GM19035 (cell line): ENCODE measurements at regions not wholly inside any gene's neighbourhood (a gene's known extent, or its start where the extent isn't known, plus 50 kb on each side); places are given as distances from the start of the nearest gene placed in this dataset.

Source experiments
- ATAC-seq: cut with Tn5 transposase; IDR thresholded peaks from one replicate; pipeline ENCODE4 v1.9.1; 2021; ENCODE audit not compliant: unreplicated experiment

- no peak for ATAC-seq
Observed at GRCh38 chr1:163013826-163014600, 55.1 kb upstream of the RGS4 start.

- no peak for ATAC-seq
Observed at GRCh38 chr1:163006051-163006834, 62.9 kb upstream of the RGS4 start.

GRCh38 chr1:162997499-162998285 is 71.5 kb upstream of the RGS4 start:
- no peak for ATAC-seq

- ATAC-seq, result no peak
Observed at GRCh38 chr1:162996261-162996660, 72.9 kb upstream of the RGS4 start.

- ATAC-seq, result no peak
Observed at GRCh38 chr1:162994921-162995320, 74.2 kb upstream of the RGS4 start.

GRCh38 chr1:162993846-162994245 is 75.3 kb upstream of the RGS4 start:
- ATAC-seq, result no peak

GRCh38 chr1:162992945-162993344 is 76.2 kb upstream of the RGS4 start:
- no peak for ATAC-seq

GRCh38 chr1:162991444-162991843 is 77.7 kb upstream of the RGS4 start:
- ATAC-seq, result no peak

- ATAC-seq, result no peak
Observed at GRCh38 chr1:162990665-162991064, 78.5 kb upstream of the RGS4 start.

GRCh38 chr1:162988869-162989268 is 80.3 kb upstream of the RGS4 start:
- no peak for ATAC-seq

GRCh38 chr1:162987866-162988265 is 81.3 kb upstream of the RGS4 start:
- no peak for ATAC-seq

GRCh38 chr1:162985816-162986435 is 83.2 kb upstream of the RGS4 start:
- ATAC-seq, result no peak

- ATAC-seq, result no peak
Observed at GRCh38 chr1:162984699-162985098, 84.5 kb upstream of the RGS4 start.

- no peak for ATAC-seq
Observed at GRCh38 chr1:162983671-162984425, 85.3 kb upstream of the RGS4 start.

- ATAC-seq, result no peak
Observed at GRCh38 chr1:162982364-162982763, 86.8 kb upstream of the RGS4 start.

- ATAC-seq, result no peak
Observed at GRCh38 chr1:162977944-162978568, 91.1 kb upstream of the RGS4 start.

GRCh38 chr1:162976628-162977027 is 92.5 kb upstream of the RGS4 start:
- ATAC-seq, result no peak

- no peak for ATAC-seq
Observed at GRCh38 chr1:162974810-162975209, 94.4 kb upstream of the RGS4 start.

GRCh38 chr1:162973381-162973795 is 95.8 kb upstream of the RGS4 start:
- ATAC-seq, result no peak

GRCh38 chr1:162972773-162973172 is 96.4 kb upstream of the RGS4 start:
- ATAC-seq, result no peak
